ENCODE measurements at regions not wholly inside any gene's neighbourhood (a gene's known extent, or its start where the extent isn't known, plus 50 kb on each side); places are given as distances from the start of the nearest gene placed in this dataset.

GRCh38 chr10:3931901-3932300 is 146.9 kb upstream of the KLF6 start:
- in situ Hi-C loops (cut with MboI): no loop called here
- Histone ChIP-seq H3K79me2 (ENCODE audit: insufficient read depth) (no peaks in the 10 kb centered on the region), H3K27me3 (replicated peaks; ENCODE audit: insufficient read depth) (no peaks in the 10 kb centered on the region), H4K20me1 (ENCODE audit: insufficient read depth) (no peaks in the 10 kb centered on the region), H3K27ac (no peak overlapping the region), H3K36me3 (ENCODE audit: low read depth) (no peaks in the 10 kb centered on the region), H3K9ac (no peak overlapping the region), H3F3A (ENCODE audit: insufficient read depth) (peaks cover 17% of the 10 kb centered on the region; the same call in 1 of the 2 replicates), H3K4me1 (ENCODE audit: insufficient read depth) (peaks cover 19% of the 10 kb centered on the region), H2AFZ (no peak overlapping the region), H3K4me3 (no peak overlapping the region), H3K9me3 (ENCODE audit: low read depth) (no peaks in the 10 kb centered on the region), H3K4me2 (ENCODE audit: unreplicated experiment) (no peak overlapping the region), H3K9me2 (ENCODE audit: insufficient read depth) (no peaks in the 10 kb centered on the region)
- TF ChIP-seq EZH2 (IDR thresholded peaks at IDR 0.05; ENCODE audit: insufficient read depth, poor library complexity, severe bottlenecking) (no peak), EZH2phosphoT487 (IDR thresholded peaks at IDR 0.05; ENCODE audit: insufficient read depth, low read depth) (no peak)
- 85 to 89% methylated on average over 7 of the region's 7 CpGs for WGBS, 2 experiments (ENCODE audit: low coverage in 1 of 2, low lambda C conversion rate in 2 of 2, missing lambda C conversion rate in 2 of 2)
- DNase-seq: no peak

DNA sequence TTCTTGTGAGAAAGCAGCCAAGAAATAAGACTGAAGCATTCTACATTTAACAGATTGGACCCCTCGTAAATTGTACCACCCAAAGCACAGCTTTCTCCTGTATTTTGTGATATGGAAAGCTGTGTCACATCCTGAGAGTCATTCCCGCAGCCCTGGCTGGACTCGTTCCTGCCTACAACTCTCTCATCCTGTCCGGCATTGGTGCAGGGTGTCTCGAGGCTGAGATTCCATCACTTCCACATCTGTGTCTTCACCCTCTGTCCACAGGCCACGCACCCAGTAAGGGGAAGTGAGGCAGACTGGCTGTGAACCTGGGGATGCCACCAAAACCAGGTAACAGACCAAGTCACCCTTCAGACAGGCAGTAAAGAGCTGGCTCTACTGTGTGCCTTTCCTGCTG is 146.2 kb upstream of the KLF6 start:
- H4K20me1 ChIP-seq (ENCODE audit: insufficient read depth): no peaks in the 10 kb centered on the region
- no peak overlapping the region for H3K9ac ChIP-seq
- no peaks in the 10 kb centered on the region for H3K9me2 ChIP-seq (ENCODE audit: insufficient read depth)
- H3K79me2 ChIP-seq (ENCODE audit: insufficient read depth): no peaks in the 10 kb centered on the region
- in situ Hi-C loops (cut with MboI): no loop called here
- 89 to 93% methylated on average over 6 of the region's 6 CpGs for WGBS, 2 experiments (ENCODE audit: low coverage in 1 of 2, low lambda C conversion rate in 2 of 2, missing lambda C conversion rate in 2 of 2)
- no peak overlapping the region for H2AFZ ChIP-seq
- H3K36me3 ChIP-seq (ENCODE audit: low read depth): no peaks in the 10 kb centered on the region
- peaks cover 16% of the 10 kb centered on the region for H3K4me1 ChIP-seq (ENCODE audit: insufficient read depth)
- no peak overlapping the region for H3K4me3 ChIP-seq
- no peak overlapping the region for H3K27ac ChIP-seq
- peaks cover 16% of the 10 kb centered on the region; the same call in 1 of the 2 replicates for H3F3A ChIP-seq (ENCODE audit: insufficient read depth)
- H3K9me3 ChIP-seq (ENCODE audit: low read depth): no peaks in the 10 kb centered on the region
- no peak for TF ChIP-seq EZH2 (IDR thresholded peaks at IDR 0.05; ENCODE audit: insufficient read depth, poor library complexity, severe bottlenecking)
- no peak for TF ChIP-seq EZH2phosphoT487 (IDR thresholded peaks at IDR 0.05; ENCODE audit: insufficient read depth, low read depth)
- H3K27me3 ChIP-seq (replicated peaks; ENCODE audit: insufficient read depth): no peaks in the 10 kb centered on the region
- H3K4me2 ChIP-seq (ENCODE audit: unreplicated experiment): no peak overlapping the region
- no peak for DNase-seq

DNA sequence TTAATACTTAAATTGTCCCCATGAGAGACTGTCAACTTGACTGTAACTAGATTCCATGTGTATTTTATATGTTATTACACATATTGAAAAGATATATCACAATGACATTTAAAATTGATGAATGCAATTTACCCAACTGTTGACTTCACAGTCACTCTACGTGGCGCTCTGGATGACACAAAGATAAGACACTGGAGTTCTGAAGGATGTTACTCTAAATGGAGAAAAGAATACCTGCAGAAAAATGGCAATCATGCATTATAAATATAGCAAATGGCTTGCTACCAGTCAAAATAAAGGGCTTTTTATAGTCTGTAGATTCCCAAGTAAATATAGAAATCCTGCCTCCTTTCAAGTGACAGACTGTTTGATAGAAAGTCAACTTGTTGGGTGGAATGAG is 143.6 kb upstream of the KLF6 start:
- Histone ChIP-seq H3K4me2 (ENCODE audit: unreplicated experiment) (no peak overlapping the region), H2AFZ (no peak overlapping the region), H3K36me3 (ENCODE audit: low read depth) (no peaks in the 10 kb centered on the region), H3K27ac (no peak overlapping the region), H3K27me3 (replicated peaks; ENCODE audit: insufficient read depth) (no peaks in the 10 kb centered on the region), H3K79me2 (ENCODE audit: insufficient read depth) (no peaks in the 10 kb centered on the region), H3K4me1 (ENCODE audit: insufficient read depth) (peaks cover 9% of the 10 kb centered on the region), H3K4me3 (no peak overlapping the region), H3F3A (ENCODE audit: insufficient read depth) (no peaks in the 10 kb centered on the region), H3K9me2 (ENCODE audit: insufficient read depth) (no peaks in the 10 kb centered on the region), H3K9ac (no peak overlapping the region), H4K20me1 (ENCODE audit: insufficient read depth) (no peaks in the 10 kb centered on the region), H3K9me3 (ENCODE audit: low read depth) (no peaks in the 10 kb centered on the region)
- in situ Hi-C loops (cut with MboI): no loop called here
- no peak for DNase-seq
- WGBS, 2 experiments (ENCODE audit: low coverage in 1 of 2, low lambda C conversion rate in 2 of 2, missing lambda C conversion rate in 2 of 2): 96 to 100% methylated on average over 2 of the region's 2 CpGs
- no peak for TF ChIP-seq EZH2phosphoT487 (IDR thresholded peaks at IDR 0.05; ENCODE audit: insufficient read depth, low read depth)
- no peak for TF ChIP-seq EZH2 (IDR thresholded peaks at IDR 0.05; ENCODE audit: insufficient read depth, poor library complexity, severe bottlenecking)

- Histone ChIP-seq H3F3A (ENCODE audit: insufficient read depth) (no peaks in the 10 kb centered on the region), H4K20me1 (ENCODE audit: insufficient read depth) (no peaks in the 10 kb centered on the region), H3K4me1 (ENCODE audit: insufficient read depth) (peaks cover 9% of the 10 kb centered on the region), H3K4me2 (ENCODE audit: unreplicated experiment) (no peak overlapping the region), H3K27ac (no peak overlapping the region), H3K9me2 (ENCODE audit: insufficient read depth) (no peaks in the 10 kb centered on the region), H3K36me3 (ENCODE audit: low read depth) (no peaks in the 10 kb centered on the region), H2AFZ (no peak overlapping the region), H3K4me3 (no peak overlapping the region), H3K9me3 (ENCODE audit: low read depth) (no peaks in the 10 kb centered on the region), H3K79me2 (ENCODE audit: insufficient read depth) (no peaks in the 10 kb centered on the region), H3K9ac (no peak overlapping the region), H3K27me3 (replicated peaks; ENCODE audit: insufficient read depth) (no peaks in the 10 kb centered on the region)
- WGBS, 2 experiments (ENCODE audit: low coverage in 1 of 2, low lambda C conversion rate in 2 of 2, missing lambda C conversion rate in 2 of 2): 67 to 79% methylated on average over 3 of the region's 3 CpGs
- in situ Hi-C loops (cut with MboI): no loop called here
- no peak for DNase-seq
- TF ChIP-seq EZH2 (IDR thresholded peaks at IDR 0.05; ENCODE audit: insufficient read depth, poor library complexity, severe bottlenecking) (no peak), EZH2phosphoT487 (IDR thresholded peaks at IDR 0.05; ENCODE audit: insufficient read depth, low read depth) (no peak)
Observed at GRCh38 chr10:3928078-3928477, 143.1 kb upstream of the KLF6 start.
